Fibroblast of gingiva (primary cell): ENCODE measurements at regions not wholly inside any gene's neighbourhood (a gene's known extent, or its start where the extent isn't known, plus 50 kb on each side); places are given as distances from the start of the nearest gene placed in this dataset.

Experiments
- DNase-seq: peaks from one replicate; pipeline ENCODE4 v3.0.0-alpha.2; 2011; ENCODE audit warnings: low read depth

DNA sequence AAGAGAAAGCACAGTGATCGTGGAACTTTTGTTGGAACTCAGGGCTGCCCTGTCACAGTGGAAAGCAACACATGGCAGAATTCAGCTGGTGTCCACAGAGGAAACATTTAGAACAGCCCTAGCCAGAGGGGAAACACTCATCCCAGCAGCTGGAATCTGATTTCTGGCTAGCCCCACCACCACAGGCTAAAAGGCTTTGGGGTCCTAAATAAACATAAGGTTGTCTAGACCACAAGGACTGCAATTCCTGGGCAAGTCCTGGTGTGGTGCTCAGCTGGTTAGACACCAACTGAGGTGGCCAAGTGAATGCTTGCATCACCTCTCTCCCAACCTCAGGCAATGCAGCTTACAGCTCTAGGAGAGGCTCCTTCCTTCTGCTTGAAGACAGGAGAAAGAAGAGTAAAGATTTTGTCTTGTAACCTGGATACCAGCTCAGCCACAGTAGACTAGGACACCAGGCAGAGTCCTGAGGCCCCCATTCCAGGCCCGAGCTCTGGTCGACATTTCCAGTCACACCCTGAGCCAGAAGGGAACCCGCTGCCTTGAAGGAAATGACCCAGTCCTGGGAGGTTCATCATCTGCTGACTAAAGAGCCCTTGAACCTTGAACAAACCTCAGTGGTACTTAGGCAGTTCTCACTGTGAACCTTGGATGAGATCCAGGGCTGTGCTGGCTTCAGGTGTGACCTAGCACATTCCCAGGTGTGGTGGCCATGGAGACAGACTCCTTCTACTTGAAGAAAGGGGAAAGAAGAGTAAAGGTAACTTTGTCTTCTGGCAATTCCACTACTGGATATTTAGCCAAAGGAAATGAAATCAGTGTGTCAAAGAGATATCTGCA, 85.4 kb upstream of the PLXNC1 start:
- DNase-seq: no peak

DNA sequence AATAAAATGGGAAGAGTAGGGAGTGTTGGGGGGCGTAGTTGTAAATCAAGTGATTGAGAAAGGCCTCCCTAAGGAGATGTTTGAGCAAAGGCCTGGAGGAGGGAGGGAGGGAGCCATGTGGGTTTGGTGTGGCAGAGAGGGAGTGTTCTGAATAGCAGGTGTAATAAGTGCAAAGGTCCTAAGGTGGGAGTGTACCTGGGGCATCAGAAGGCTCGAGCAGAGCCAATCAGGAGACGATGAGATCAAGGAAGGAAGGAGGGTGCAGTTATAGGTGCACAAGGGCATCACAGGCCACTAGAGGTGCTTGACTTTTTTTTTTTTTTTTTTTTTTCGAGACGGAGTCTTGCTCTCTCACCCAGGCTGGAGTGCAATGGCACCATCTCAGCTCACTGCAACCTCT, 77.9 kb upstream of the PLXNC1 start:
- DNase-seq: no peak

DNA sequence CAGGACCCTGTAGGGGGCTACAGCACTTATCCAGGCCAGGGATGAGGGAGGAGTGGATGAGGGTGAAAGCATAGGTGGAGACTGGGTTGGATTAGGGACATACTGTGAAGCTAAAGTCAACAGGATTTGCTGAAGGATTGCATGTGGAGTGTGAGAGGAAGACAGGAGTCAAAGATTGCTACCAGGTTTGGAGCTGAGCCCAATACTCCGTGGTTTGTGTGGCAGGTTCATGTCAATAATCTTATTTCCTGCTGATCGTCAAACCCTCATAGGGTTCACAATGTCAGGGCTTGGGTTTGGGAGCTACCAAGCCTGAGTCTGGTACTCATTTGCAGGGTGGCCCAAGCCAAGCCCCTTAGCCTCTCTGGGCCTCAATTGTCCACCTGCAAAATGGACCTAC, 77.1 kb upstream of the PLXNC1 start:
- no peak for DNase-seq

DNA sequence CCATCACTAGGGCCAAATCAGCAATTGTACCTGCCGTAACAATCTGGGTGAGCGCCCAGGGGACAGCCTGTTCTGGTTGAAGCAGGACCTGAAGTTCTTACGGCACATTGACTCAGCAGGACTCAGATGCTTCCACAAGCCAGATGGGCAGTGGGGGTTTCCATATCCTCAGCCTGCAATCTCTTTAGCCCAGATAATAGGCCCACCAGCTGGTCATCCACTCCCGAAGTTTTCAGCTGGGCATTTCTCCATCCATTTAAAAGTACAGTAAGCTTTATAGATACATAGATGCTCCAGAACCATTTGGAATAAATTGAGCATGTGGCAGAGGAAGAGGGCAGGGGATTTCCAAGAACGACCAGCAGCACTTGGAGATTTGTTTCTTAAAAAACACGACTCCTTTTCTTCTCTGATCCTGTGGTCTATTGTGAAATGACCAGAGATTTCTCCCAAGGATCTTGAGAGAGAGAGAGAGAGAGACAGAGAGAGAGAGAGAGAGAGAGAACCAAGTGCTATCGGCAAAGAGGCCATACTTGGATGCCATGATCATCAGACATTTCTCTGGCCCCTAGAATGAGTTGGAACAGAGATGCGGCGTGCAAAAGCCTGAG, 74.8 kb upstream of the PLXNC1 start:
- DNase-seq: peak; percentile 64

DNA sequence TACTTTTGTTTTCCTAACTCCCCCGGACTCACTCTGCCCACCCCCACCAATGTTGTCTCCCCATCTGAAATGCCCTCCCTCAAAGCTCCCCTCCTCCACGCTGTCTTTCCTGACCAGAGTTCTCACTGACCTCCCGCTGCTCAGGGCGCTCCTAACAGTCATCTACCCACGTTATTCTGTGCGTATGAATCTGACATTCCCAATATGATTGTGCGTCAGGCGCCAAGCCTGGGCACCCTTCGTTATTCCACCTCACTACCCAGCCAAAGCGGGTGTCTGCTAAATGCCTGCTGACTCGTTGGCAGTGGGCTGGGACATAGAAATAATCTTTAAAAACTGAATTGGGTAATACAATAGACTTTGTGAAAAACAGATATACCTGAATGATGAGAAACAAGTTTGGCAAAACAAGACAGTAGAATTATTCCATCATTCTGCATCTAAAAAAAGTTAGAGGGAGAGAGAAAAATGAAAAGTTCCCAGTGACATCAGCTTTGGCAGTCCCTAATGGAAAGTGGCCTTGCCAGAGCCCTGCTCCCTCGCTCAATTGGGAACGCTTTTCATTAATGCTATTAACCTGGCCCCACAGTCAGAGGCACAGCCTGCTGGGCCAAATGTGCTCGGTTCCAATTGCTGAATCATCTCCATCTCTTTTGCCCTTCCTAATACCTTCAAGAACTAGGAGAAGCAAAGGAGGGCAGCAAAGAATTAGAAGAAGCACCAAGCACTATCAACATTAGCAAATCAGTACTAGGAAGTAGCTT, 74.0 kb upstream of the PLXNC1 start:
- peak; percentile 82 for DNase-seq

DNA sequence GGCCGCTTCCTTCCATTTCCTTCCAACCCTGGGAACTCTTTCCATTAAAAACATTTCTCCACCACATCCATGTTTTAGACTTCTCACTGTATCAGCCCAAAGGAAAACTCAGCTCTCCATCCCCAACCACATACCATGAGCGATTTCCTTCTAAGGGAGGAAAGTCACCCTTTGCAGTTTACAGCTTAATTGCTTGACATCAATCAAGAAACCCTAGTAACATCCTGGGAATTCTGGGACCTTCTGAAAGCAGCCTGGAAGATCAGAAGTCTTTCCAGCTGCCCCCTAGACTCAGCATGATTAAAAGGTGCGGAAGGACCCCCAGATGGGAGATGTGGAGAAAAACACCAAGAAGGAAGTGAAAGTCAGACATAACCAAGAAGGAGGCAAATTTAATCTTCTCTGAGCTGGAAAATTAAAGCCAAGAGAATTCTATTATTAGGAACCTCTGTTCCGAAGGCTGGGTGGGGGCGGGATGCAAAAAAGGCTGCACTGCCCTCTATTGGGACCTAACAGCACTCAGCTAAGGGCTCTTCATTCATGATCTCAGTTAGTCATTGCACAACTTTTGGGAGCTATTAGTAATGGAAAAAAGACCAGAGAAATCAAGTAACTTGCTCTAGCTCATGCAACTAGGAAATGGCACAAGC, 73.3 kb upstream of the PLXNC1 start:
- DNase-seq: peak; percentile 95

DNA sequence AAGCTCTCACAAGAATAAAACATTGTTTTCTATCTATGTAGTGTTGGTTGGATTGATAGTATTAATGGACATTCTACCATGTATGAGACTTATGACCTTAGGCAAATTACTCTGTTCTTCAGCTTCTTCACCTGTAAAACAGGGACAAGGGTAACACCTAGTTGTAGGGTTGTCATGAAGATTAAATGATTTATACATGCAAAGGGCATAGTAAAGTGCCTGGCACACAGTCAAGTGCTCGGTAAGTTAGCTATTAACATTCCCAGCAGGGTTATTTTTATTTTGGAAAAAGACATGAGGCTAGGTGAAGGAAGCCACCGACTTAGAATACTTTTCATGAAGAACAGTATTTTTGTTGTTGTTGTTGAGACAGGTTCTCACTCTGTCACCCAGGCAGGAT, 71.2 kb upstream of the PLXNC1 start:
- no peak for DNase-seq

DNA sequence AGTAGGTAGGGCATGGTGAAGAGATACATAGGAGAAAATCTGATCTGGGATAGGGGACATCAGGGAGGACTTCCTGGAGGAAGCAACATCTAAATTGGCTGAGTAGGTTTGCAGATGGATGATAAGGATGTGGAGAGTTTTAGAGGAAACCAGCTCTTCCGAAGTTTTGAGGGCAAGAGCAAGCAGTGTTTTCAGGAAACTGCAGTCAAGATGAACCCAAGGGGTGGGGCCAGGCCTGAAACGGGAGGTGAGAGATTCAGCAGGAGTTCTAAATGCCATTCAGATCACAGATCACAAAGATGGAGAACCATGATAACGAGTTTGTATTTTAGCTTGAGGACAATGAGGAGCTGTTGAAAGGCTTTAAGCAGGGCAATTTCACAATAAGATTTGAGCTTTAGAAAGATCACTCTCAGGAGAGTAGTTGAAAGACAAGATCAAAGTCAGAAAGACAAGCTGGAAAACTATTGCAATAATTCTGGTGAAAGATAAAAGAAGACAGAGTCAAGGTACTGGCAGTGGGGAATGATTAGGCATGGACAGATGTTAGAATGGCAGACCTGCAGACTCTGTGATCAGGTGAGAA, 70.1 kb upstream of the PLXNC1 start:
- no peak for DNase-seq

DNA sequence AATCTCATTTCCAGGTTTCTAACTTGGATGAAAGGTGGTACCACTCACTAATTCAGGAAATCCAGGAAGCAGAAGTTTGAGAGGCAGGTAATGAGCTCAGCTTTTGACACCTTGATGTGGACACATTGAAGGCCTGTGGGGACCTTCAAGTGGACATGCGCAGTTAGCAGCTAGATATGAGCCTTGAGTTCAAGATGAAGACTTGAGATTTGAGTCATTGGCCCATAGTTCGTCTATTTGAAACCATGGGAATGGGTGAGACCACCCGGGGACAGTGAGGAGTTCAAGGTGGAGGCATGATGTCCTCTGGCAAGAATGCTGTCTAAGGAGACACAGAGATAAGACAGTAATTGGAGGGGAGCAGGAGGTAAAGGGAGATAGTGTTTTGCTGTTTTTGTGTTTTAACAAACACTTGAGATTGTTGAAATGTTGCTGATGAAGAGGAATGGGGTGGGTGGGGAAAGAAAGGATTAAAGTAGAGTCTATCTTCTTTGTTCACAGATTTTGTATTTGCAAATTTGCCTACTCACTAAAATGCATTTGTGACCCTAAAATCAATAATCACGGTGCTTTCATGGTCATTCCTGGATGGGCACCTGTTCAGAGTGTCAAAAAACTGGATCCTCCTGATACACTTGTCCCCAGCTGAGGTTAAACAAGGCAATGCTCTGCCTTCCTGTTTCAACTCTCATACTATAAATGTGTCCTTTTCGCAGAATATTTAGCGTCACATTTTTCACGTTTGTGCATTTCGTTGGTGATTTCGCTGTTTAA, 69.5 kb upstream of the PLXNC1 start:
- DNase-seq: no peak

DNA sequence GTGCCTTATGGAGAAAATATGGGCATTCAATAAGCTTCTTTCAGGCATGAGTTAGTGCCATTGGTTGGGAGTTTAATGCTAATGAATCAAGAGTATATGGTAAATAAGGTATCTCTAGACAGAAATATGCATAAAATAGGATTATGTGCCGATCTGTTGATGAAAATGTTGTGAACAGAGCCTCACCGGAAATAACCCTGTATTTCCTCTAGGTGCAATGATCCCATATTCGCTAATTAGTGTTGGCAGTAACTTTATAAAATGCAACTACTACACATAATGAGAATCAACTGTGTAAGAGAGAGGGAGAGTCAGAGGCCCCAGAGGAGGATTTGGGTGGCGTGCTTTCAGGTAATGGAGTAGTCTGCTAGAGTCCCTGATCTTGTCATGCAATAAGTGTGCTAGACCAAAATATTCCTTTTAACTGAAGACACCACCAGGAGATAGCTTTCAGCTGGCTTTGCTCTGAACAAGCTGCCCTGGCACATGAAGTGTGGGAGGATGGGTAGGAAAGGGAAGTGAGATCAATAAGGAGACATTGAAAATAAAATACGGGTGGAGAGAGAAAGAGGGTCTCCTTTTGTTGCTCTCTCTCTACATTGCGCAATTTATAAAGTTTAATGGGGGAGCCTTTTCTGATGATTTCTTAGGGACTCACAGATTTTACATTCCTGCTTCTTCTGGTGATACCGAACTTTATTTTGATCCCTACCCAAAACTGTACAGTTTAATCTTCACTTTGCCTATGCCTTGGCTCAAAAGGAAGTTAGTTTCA, 68.6 kb upstream of the PLXNC1 start:
- DNase-seq: no peak

DNA sequence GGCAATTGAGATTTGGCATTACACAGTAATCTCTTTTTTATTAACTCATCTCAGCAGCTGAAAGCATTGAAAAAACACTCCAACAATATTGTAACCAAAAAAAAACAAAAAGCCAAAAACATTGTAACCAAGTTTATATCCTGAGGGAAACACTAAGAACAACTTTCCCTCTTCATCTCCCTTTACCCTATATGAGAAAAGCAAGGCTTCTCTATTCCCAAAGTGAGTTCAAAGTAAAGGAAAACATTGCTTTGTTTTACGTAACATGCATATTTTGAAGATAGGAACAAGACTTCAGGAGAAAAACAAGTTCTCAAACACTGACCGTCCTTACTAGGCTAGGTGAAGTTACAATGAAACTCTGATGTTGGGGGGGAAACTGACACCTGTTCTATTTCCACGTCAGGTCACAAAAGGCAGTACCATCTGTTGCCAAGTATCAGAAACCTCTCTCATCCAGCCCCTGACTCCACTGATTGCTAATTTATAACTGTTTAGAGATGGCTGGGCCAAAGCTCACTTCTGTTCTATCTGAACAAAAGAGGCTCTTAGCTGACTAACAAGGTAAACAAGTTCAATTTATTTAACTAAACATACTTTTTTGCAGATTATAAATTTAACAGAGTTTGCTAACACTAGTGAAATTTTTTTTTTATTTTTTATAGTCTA, 67.9 kb upstream of the PLXNC1 start:
- no peak for DNase-seq

DNA sequence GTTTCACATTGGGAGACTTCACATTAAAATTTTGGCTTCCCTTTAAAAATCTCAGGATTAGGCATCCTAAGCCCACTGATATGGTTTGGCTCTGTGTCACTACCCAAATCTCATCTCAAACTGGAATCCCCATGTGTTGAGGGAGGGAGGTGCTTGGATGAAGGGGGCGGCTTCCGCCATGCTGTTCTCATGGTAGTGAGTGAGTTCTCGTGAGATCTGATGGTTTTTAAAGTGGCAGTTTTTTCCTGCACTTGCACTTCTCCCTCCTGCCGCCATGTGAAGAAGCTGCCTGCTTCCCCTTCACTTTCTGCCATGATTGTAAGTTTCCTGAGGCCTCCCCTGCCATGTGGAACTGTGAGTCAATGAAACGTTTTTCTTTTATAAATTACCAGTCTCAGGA, 65.7 kb upstream of the PLXNC1 start:
- no peak for DNase-seq

DNA sequence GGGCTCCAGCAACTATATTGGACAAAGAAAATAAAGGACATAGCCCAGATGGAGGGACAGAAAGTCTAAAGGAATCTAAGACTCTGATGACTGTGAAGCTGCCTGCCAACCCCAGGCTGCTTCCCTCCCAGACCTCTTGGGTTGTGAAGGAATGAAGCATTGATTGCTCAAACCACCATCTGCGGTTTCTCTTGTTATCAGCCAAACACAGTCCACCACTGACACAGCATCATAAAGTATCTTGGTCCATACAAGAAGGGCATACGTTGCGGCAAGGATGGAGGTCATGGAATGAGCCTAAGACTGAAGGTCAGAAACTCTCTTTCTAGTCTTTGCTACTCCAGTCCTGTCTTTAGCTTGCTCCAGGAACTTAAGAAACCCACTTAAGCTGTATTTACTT, 58.5 kb upstream of the PLXNC1 start:
- peak; percentile 36 for DNase-seq

DNA sequence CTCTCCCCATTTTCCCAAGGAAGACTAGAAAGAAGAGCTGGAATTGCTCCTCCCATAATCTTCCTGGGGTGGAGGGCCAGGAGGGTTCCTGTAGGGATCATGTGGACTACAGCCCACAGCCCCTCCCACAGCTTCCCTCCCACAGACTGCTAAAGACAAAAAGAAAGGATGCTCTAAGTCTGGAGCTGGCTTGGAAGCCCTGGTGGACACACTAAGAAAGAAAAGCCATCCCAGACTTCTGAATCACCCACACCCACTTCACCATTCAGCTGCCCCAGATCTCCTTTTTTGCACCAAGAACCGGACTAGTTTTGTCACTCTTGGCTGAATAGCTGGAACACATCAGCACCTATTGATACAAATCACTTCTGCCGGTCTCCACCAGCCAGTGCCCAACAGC, 56.8 kb upstream of the PLXNC1 start:
- DNase-seq: no peak

DNA sequence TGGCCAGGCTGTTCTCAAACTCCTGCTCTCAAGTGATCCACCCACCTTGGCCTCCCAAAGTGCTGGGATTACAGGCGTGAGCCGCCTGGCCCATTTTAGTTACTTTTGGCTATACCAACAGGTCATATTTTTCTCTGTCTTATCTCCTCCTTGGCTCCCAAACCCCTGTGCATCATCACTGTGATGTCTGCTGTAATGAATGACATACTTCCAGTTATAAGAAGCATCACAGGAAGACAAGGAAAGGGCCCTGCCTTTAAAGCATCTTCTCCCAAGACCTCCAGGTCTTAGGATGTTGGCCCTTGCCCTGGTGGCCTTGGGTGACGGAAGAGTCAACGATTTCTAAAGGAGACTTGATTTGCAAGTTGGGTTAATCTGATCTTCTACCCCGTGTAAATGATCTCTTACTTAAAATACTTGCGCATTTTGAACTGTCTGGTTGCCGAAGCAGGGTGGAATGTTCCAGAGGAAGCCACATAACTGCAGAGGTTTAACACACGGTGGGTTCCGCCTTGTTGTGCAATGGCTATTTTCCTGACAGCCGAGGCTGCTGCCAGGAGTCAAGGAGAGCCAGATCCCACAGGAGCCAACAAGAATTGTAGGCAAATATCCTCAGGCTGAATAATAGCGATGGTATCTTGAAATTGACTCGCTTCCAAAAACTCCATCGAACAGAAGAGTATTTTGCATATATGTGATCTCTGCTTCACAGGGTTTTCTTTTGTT, 55.7 kb upstream of the PLXNC1 start:
- peak; percentile 79 for DNase-seq

DNA sequence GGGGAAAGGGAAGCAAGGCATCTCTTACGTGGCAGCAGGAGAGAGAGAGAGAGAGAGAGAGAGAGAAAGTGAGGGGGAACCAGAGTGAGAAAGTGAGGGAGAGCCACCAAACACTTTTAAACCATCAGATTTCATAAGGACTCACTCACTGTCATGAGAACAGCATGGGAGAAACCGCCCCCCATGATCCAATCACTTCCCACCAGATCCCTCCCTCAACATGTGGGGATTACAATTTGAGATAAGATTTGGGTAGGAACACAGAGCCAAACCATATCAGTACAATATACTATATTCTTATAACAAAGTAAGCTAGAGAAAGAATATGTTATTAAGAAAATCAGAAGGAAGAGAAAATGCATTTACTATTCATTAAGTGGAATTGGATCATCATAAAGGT, 53.7 kb upstream of the PLXNC1 start:
- no peak for DNase-seq

DNA sequence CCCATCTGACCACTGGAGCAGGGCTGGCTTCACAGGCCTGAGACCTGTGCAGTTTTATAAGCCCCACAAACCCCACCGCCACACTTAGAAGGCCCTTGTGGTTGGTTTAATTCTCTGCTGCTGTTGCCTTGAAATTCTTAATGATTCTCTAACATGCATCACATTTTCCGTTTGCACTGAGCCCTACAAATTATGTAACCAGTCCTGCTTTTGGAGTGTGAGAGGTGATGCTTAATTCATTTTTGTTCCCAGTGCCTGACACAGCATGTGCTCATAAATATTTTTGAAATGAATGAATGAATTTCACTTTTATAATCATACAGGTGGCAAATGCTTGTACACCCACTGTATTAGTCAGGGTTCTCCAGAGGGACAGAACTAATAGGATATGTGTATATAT, 52.8 kb upstream of the PLXNC1 start:
- no peak for DNase-seq

DNA sequence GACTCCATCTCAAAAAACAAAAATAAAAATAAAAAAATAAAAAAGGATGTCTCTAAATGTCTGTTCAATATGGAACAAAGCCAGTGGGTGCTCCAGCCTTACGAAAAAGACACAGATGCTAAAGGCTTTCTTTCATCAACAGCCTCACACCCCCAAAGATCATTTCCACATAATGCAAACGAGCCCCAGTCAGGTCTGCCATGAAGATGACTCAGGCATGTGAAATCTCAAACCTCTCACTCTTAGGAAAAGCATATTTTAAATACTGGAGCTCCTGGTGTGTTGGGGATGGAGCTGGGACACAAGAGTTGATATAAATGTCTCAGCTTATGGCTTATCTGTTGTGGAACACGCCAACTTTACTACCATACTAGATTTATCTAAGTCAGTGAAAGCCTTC, 49.9 kb upstream of the PLXNC1 start:
- peak; percentile 76 for DNase-seq
